Stimulated activated CD8-positive, alpha-beta memory T cell treated with anti-CD3 and anti-CD28 coated beads, Interleukin-15, amount 100 ng/mL, for 4 hours (primary cell): ENCODE measurements at regions not wholly inside any gene's neighbourhood (a gene's known extent, or its start where the extent isn't known, plus 50 kb on each side); places are given as distances from the start of the nearest gene placed in this dataset.

Experiments
- DNase-seq, 2 donors: peaks; one replicate each; pipeline ENCODE4 v3.0.0-alpha.2; 2020; ENCODE audit warnings: low read depth in 2 of 2

GRCh38 chr10:78913219-78914059, 155.3 kb upstream of the ZMIZ1 start:
- no peak for DNase-seq

- no peak for DNase-seq
Measured at GRCh38 chr10:78914060-78914378, 154.7 kb upstream of the ZMIZ1 start.

DNA sequence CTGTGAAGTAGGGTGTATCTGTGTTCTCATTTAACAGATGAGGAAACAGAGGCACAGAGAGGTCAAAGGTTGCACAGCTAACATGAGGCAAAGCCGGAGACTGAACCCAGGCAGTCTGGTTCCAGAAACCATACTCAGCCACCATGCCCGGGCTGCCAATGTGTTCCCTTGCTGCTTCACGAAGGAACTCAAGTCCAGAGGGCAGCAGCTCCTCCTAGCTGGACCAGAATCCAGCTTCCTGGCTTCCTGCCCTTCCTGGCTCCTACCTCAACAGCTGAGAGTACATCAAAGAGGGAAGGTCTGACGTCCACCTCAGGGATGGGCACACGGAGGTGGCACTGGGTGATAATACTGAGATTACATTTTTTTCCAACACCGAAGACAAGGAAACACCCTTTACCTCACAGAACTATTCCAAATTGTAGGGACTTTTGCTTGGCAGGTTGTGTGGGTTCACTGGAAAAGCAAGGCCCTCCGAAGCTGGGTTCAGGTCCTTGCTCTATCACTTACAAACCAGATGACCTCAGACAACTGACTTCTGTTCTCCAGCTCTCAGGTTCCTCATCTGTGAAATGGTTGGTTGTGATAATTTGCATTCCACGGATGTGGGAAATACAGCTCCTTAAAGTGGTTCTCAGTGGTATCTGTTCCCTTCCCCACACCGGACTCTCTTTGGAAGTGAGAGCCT, 154.1 kb upstream of the ZMIZ1 start:
- no peak for DNase-seq

- DNase-seq = no peak
Measured at GRCh38 chr10:78915190-78915518, 153.6 kb upstream of the ZMIZ1 start.

- DNase-seq = no peak
Measured at GRCh38 chr10:78916227-78916626, 152.5 kb upstream of the ZMIZ1 start.

DNA sequence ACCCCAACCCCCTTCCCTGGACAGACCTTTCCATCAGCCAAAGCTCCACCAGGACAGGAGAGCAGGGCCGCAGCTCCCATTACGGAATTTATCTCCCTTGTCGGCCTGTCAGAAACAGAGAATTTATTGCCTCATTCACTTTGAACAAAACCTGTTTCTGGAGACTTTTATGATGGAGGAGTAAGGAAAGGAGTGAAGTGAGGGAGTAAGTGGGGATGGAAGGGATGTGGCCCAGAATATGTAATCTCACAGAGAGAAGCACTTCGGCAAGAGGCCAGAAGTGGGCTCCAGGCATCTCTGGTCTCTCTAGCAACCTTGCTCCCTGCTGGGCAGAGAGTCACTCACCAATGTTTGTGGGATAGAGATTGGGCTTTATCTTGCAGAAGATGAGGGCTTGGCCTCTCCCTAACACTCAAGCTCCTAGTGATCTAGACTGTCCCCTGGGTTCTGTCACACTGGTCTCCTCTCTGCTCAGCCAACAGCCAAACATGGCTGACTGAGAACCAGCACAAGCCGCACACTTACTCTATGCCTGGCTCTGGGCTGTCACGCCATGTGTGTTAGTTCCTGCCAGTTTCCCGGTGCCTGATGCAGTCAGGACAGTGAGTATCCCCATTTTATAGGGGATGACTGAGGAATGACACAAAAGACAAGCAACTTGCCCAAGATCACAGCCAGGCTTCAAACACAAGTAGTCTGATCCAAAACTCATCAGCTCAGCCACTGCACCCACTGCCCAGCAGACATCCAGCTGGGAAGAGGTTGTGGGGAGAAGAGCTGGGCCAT, 149.4 kb upstream of the ZMIZ1 start:
- DNase-seq = no peak

GRCh38 chr10:78920011-78920410, 148.8 kb upstream of the ZMIZ1 start:
- DNase-seq = no peak

- no peak for DNase-seq
Measured at GRCh38 chr10:78921895-78922294, 146.9 kb upstream of the ZMIZ1 start.

DNA sequence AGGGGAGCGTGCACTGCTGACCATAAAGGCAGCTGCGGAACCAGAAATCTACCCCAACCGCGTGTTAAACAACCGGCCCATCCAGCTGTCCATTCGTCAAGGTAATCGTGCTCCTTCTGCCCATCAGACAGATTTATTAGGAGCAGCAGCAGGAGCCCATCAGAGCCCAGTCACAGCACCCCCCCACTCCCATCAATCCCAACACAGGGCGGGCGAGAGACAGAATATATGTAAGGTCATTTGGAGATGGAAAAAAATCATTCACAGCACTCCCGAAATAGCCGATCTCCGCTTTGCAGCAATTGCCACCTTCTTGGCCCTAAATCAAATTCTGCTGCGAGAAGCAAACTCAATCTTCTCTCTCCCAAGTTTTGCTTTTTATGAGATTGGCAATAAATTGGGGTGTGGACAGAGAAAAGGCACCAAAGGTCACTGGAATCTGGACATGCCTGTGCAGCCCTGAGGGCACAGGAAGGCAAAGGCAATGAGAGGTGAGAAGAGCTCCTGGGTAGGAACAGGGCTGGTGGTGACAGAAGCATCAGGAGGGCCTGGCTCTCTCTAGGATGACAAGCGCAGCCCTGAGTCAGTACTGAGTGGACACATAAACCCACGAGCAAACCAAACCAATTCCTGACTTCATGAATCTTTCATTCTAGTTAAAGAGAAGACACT, 145.0 kb upstream of the ZMIZ1 start:
- DNase-seq = no peak

- no peak for DNase-seq
Measured at GRCh38 chr10:78924319-78925003, 144.3 kb upstream of the ZMIZ1 start.

DNA sequence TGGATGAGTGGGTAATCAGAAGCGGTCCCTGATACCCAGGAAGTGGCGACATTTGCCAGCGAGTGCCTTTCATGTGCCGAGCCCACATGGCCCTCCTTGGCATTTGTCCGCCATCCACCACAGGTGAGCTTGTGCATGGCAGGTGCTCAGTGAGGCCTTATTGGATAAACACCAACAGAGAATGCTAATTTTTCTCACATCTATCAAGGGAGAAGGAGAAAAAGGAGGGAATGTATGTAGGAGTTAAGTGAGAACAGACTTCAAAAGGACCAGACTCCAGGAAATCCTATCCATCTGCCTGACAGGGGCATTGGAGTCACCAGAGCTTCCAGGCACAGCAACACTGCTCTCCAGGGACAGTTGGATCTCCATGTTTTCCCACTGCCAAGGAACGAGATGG, 143.5 kb upstream of the ZMIZ1 start:
- no peak for DNase-seq

DNA sequence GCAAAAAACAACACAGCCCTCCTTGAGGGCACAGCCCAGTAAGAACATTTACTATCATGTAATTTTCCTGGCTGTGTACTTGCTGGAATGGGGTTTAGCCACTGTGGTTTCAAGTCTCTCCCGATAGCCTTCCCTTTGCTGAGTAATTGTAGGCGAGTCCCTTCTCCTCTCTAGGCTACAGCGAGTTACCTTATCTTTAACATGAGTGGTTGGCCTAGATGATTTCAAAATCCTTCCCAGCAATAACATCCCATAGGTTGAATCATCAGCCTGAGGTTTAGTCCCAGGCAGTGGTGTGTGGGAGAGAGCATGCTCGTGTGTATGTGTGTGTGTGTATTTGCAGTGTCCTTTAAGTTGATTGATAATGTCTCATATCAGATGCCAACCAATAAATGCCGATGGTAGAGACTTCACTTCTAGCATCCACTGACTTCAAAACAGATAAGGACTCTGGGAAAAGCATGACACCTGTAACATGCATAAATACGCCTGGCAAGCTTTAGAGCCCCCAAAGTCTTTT, 142.9 kb upstream of the ZMIZ1 start:
- no peak for DNase-seq

GRCh38 chr10:78927257-78927995, 141.3 kb upstream of the ZMIZ1 start:
- no peak for DNase-seq

DNA sequence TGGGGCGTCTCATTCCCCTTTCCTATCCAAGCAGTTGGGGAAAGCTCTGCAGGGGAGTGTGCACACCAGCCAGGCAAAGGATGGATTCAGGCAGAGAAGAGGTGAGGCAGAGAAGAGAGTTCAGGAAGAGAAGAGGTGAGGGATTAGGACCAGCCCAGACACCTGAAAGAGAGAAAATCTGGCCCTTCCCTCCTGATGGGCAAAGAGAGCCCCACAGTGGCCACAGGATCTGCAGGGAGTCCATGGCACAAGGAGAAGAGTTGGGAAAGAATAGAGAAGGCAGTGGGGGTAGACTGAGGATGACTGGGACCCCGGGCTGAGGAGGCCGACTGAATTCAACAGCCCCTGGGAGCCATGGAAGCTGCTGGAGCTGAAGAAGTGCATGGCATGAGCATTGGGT, 140.4 kb upstream of the ZMIZ1 start:
- DNase-seq = no peak

DNA sequence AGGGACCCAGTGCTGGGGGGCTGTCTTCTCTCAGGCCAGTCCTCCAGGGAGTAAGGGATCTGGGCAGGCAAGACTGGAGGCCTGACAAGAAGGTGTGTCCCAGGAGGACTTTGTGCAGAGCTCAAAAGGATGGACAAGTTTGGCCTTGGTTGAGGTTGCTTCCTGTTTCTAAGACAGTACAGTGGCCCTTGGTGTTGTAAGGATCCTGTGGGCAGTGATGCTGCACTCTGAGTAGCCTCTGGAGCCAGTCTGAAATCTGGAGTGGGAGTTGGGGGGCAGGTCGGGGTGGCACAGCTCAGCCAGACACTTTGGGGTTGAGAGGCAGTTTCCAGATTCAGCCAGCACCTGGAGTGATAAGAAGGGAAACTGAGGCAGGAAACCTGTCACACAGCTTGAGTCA, 139.2 kb upstream of the ZMIZ1 start:
- no peak for DNase-seq

- DNase-seq = no peak
Measured at GRCh38 chr10:78931321-78932053, 137.3 kb upstream of the ZMIZ1 start.

DNA sequence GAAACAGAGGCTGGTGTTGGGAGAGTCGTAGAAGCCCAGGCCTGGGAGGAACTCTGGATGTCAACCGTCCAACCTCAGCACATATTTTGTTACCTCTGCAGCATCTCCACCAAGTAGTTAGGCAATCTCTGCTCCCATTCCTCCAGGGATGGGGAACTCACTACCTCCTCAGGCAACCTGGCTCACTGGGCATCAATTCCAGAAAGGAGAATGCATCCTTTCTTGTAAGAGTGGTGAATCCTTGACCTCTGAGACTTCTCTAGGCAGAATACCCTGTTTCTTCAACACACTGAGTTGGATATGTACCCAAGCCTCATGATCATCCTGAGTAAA, 136.7 kb upstream of the ZMIZ1 start:
- DNase-seq = no peak

DNA sequence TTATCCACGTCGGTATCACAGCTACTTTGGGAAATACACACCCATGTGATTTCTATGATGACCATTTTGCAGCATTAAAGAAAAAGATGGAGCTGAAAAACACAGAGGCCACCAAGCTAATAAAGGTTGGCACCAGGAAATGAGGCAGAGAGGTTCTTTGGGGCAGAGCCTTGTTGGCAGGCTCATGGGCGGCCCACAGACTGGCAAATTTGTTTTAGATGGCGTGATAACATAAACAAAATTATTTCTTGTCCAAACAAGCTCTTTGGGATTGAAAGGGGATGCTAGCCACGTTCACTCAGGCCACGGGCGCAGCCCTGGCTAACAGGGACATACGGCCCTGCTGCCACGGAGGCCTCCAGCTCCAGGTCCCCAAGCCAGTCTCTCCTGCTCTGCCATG, 135.9 kb upstream of the ZMIZ1 start:
- DNase-seq = no peak

DNA sequence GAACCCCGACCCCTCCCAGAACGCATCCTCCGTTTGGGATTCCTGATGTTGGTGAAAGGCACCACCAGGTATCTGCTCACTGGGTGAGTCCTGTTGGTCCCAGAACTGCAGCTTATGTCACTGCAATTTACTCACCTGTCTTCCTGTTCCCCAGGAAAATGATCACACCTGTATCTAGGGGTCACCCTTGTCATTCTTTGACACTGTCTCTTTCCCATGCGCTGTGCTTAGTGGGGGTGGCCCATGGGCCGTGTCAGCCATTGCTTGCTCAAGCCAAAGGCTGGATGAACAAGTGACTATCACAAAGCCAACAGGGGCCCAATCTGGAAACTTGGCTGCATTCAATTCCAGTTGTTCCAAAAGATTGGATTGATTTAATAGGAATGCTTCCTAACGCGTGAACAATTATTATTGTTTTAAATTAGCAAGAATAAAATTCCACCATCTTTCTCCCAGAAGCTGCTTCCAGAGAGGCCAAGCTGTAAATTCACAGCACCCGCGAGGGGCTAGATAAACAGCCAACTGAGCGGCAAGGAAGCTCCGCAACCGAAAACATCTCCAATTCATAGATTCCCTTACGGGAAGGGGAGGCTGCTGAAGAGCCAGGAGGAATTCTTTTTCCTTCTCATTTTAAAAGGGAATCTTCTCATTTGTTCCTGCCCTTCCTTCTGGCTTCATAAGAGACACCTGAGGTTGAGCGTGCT, 134.8 kb upstream of the ZMIZ1 start:
- DNase-seq = no peak

DNA sequence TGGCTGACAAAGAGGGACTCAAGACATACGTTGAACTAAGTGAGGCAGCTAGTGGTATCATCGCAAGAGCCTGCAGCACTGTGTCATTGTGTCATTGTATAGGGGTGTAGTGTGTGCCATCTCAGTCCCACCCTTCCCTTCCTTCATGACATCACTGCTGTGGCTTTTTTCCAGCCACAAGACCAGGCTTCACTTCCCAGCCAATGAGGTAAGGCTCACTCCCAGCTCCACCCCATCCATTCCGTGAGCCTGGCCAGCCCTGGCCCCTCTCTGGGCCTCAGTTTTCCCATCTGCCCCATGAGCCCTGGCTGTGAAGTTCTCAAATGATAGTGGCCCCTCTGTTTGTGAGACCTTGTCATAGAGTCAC, 134.3 kb upstream of the ZMIZ1 start:
- no peak for DNase-seq
